ENCODE measurements at regions not wholly inside any gene's neighbourhood (a gene's known extent, or its start where the extent isn't known, plus 50 kb on each side); places are given as distances from the start of the nearest gene placed in this dataset.
A peak's percentile ranks its signal among the peaks of the same experiment; 100 is the strongest.

GRCh38 chr13:105790923-105791322 lies 744.5 kb downstream of the EFNB2 start:
- Mint-ChIP-seq H3K27ac (ENCODE audit: unreplicated experiment) (no peak overlapping the region), H3K9me3 (ENCODE audit: low read depth) (peaks cover under 1% of the 10 kb centered on the region), H3K27me3 (ENCODE audit: low read depth) (no peaks in the 10 kb centered on the region), H3K36me3 (ENCODE audit: low read depth) (no peaks in the 10 kb centered on the region), H3K4me3 (ENCODE audit: unreplicated experiment) (no peak overlapping the region), H3K4me1 (ENCODE audit: low read depth) (peaks cover 33% of the 10 kb centered on the region)
- DNase-seq (ENCODE audit: low spot score), result no peak
- TF ChIP-seq CTCF (IDR thresholded peaks at IDR 0.05), result no peak

- no peak for DNase-seq (ENCODE audit: low spot score)
- peaks cover 33% of the 10 kb centered on the region for H3K4me1 Mint-ChIP-seq (ENCODE audit: low read depth)
- peak overlapping the region; percentile 56 for H3K27ac Mint-ChIP-seq (ENCODE audit: unreplicated experiment)
- no peaks in the 10 kb centered on the region for H3K27me3 Mint-ChIP-seq (ENCODE audit: low read depth)
- peaks cover 3% of the 10 kb centered on the region for H3K9me3 Mint-ChIP-seq (ENCODE audit: low read depth)
- H3K36me3 Mint-ChIP-seq (ENCODE audit: low read depth), result no peaks in the 10 kb centered on the region
- H3K4me3 Mint-ChIP-seq (ENCODE audit: unreplicated experiment), result no peak overlapping the region
- no peak for TF ChIP-seq CTCF (IDR thresholded peaks at IDR 0.05)
Observed at GRCh38 chr13:105788530-105788929, 746.9 kb downstream of the EFNB2 start.

GRCh38 chr13:105787632-105788031 lies 747.8 kb downstream of the EFNB2 start:
- H3K27ac Mint-ChIP-seq (ENCODE audit: unreplicated experiment), result peak overlapping the region; percentile 7
- H3K36me3 Mint-ChIP-seq (ENCODE audit: low read depth), result no peaks in the 10 kb centered on the region
- DNase-seq (ENCODE audit: low spot score), result no peak
- no peaks in the 10 kb centered on the region for H3K27me3 Mint-ChIP-seq (ENCODE audit: low read depth)
- TF ChIP-seq CTCF (IDR thresholded peaks at IDR 0.05), result no peak
- peaks cover 3% of the 10 kb centered on the region for H3K9me3 Mint-ChIP-seq (ENCODE audit: low read depth)
- peaks cover 35% of the 10 kb centered on the region for H3K4me1 Mint-ChIP-seq (ENCODE audit: low read depth)
- H3K4me3 Mint-ChIP-seq (ENCODE audit: unreplicated experiment), result no peak overlapping the region

GRCh38 chr13:105785436-105785835 lies 750.0 kb downstream of the EFNB2 start:
- Mint-ChIP-seq H3K27me3 (ENCODE audit: low read depth) (no peaks in the 10 kb centered on the region), H3K9me3 (ENCODE audit: low read depth) (peaks cover 5% of the 10 kb centered on the region), H3K27ac (ENCODE audit: unreplicated experiment) (no peak overlapping the region), H3K36me3 (ENCODE audit: low read depth) (peaks cover 2% of the 10 kb centered on the region), H3K4me1 (ENCODE audit: low read depth) (peaks cover 35% of the 10 kb centered on the region), H3K4me3 (ENCODE audit: unreplicated experiment) (no peak overlapping the region)
- no peak for TF ChIP-seq CTCF (IDR thresholded peaks at IDR 0.05)
- DNase-seq (ENCODE audit: low spot score), result no peak

- no peak for DNase-seq (ENCODE audit: low spot score)
- no peaks in the 10 kb centered on the region for H3K27me3 Mint-ChIP-seq (ENCODE audit: low read depth)
- H3K9me3 Mint-ChIP-seq (ENCODE audit: low read depth), result peaks cover 5% of the 10 kb centered on the region
- peaks cover 2% of the 10 kb centered on the region for H3K36me3 Mint-ChIP-seq (ENCODE audit: low read depth)
- H3K4me1 Mint-ChIP-seq (ENCODE audit: low read depth), result peaks cover 21% of the 10 kb centered on the region
- H3K4me3 Mint-ChIP-seq (ENCODE audit: unreplicated experiment), result no peak overlapping the region
- H3K27ac Mint-ChIP-seq (ENCODE audit: unreplicated experiment), result no peak overlapping the region
- no peak for TF ChIP-seq CTCF (IDR thresholded peaks at IDR 0.05)
Observed at GRCh38 chr13:105783261-105783660, 752.2 kb downstream of the EFNB2 start.

Data from chondrocyte (in vitro differentiated cells).